Body of pancreas (tissue), 4 donors: ENCODE measurements at regions not wholly inside any gene's neighbourhood (a gene's known extent, or its start where the extent isn't known, plus 50 kb on each side); places are given as distances from the start of the nearest gene placed in this dataset.
A peak's percentile ranks its signal among the peaks of the same experiment; 100 is the strongest.

Experiments used
- ATAC-seq: fragments of 150-250 bp; one replicate; pipeline ENCODE4 v1.9.1; 2016
- DNase-seq, 4 donors: peaks; one replicate each; pipeline ENCODE4 v3.0.0-alpha.2; 2019
- H3K27ac ChIP-seq, 4 donors: fragments of 200-600 bp; sonication (generic); 1 replicate in 3 of 4; 2 replicates in 1 of 4; pipeline versions ENCODE4 v1.5.1 to v1.6.1; 2016 to 2019; ENCODE audit warnings: mild to moderate bottlenecking in 1 of 4, mixed read lengths in 1 of 4, moderate library complexity in 1 of 4
- H3K27me3 ChIP-seq, 2 donors: fragments of 200-600 bp; sonication (generic); one replicate each; pipeline ENCODE4 v1.6.0; 2016; ENCODE audit warnings: mild to moderate bottlenecking in 1 of 2
- H3K36me3 ChIP-seq, 2 donors: fragments of 200-600 bp; sonication (generic); replicated peaks in 1 of 2; 2 replicates each; pipeline ENCODE4 v1.5.1; 2016; ENCODE audit warnings: low read depth in 2 of 2; ENCODE audit not compliant: insufficient read depth in 1 of 2
- H3K4me1 ChIP-seq: fragments of 200-600 bp; sonication (generic); one replicate; pipeline ENCODE4 v1.6.0; 2016
- H3K4me3 ChIP-seq, 2 donors: fragments of 200-600 bp; sonication (generic); 1 replicate in 1 of 2; 2 replicates in 1 of 2; pipeline ENCODE4 v1.5.1; 2016 to 2019
- H3K9me3 ChIP-seq, 3 donors: fragments of 200-600 bp; sonication (generic); 1 replicate in 2 of 3; 2 replicates in 1 of 3; pipeline ENCODE4 v1.5.1; 2016
- POLR2A ChIP-seq, 3 donors: fragments of 450-650 bp; IDR thresholded peaks; one replicate each; pipeline ENCODE4 v1.6.1; 2016; ENCODE audit warnings: antibody characterized with exemption in 3 of 3, mild to moderate bottlenecking in 2 of 3
- WGBS, 2 donors: methylation state at CpG; one replicate each; pipeline ENCODE4 v1.1.5; 2017; 5-methylcytosine and 5-hydroxymethylcytosine counted together
- intact Hi-C: fragments of 100-400 bp; cut with DNase I; formaldehyde crosslinking; loops from one replicate; pipeline ENCODE4 v1.15.1; 2023
- TF ChIP-seq, protein P1 (sequence below), 7 experiments: fragments of 450-650 bp in 4 of 7; fragments of 200-600 bp in 3 of 7; sonication (generic) in 3 of 7; IDR thresholded peaks; one replicate each; pipeline ENCODE4 v1.5.1; 2016 to 2019; ENCODE audit warnings: antibody characterized with exemption in 7 of 7

DNA sequence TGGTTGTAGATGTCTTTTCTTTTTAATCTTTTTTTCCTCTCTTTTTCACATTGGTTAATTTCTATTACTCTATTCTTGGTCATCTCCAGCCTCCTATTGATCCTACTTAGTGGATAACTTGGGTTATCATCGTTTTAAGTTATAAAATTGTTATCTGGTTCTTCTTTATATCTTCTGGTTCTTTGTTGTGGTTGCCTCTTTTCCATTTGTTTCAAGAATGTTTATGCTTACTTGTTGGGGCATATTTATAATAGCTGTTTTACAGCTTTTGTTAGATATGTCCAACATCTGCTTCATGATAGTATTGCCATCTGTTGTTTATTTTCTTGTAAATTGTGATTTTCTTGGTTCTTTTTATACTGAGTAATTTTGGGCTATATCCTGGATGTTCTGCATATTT lies 1429.6 kb downstream of the TBC1D22A start:
- ATAC-seq: no peak
- no peaks in the 10 kb centered on the region for H3K9me3 ChIP-seq
- DNase-seq: no peak
- TF ChIP-seq, protein P1, sequence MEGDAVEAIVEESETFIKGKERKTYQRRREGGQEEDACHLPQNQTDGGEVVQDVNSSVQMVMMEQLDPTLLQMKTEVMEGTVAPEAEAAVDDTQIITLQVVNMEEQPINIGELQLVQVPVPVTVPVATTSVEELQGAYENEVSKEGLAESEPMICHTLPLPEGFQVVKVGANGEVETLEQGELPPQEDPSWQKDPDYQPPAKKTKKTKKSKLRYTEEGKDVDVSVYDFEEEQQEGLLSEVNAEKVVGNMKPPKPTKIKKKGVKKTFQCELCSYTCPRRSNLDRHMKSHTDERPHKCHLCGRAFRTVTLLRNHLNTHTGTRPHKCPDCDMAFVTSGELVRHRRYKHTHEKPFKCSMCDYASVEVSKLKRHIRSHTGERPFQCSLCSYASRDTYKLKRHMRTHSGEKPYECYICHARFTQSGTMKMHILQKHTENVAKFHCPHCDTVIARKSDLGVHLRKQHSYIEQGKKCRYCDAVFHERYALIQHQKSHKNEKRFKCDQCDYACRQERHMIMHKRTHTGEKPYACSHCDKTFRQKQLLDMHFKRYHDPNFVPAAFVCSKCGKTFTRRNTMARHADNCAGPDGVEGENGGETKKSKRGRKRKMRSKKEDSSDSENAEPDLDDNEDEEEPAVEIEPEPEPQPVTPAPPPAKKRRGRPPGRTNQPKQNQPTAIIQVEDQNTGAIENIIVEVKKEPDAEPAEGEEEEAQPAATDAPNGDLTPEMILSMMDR (IDR thresholded peaks at IDR 0.05): no peak
- TF ChIP-seq POLR2A (IDR thresholded peaks at IDR 0.05): no peak
- no peaks in the 10 kb centered on the region for H3K36me3 ChIP-seq
- H3K27ac ChIP-seq: no peak overlapping the region
- 23 to 25% methylated on average over 1 of the region's 1 CpG for WGBS, 2 donors
- H3K27me3 ChIP-seq: no peaks in the 10 kb centered on the region
- H3K4me3 ChIP-seq: no peak overlapping the region
- intact Hi-C loops: no loop called here
- no peaks in the 10 kb centered on the region for H3K4me1 ChIP-seq

DNA sequence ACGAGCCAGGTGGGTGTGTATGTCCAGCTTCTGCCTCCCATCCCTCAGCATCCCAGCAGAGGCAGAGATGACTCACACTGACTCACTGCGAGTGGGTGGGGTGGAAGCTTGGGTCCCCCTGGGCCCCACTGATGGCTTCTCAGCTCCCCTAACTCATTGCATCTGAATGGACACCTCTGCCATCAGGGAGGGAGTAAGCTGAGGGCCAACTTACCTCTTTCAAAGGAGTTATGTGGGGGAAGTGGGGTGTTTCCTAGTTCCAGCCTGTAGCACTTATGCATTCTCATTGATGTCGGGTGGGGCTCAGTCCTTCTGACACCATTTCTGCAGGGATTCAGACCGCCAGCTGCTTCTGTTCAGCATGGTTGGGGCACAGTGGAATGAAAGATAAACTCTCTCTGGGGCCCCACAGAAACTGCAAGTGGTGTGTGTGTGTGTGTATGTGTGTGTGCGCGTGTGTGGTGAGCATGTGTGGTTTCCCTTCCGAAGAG lies 1425.8 kb downstream of the TBC1D22A start:
- Histone ChIP-seq H3K27me3 (no peaks in the 10 kb centered on the region), H3K9me3 (no peaks in the 10 kb centered on the region), H3K27ac (no peak overlapping the region), H3K4me3 (no peak overlapping the region), H3K36me3 (no peaks in the 10 kb centered on the region), H3K4me1 (no peaks in the 10 kb centered on the region)
- intact Hi-C loops: no loop called here
- TF ChIP-seq, protein P1 (IDR thresholded peaks at IDR 0.05): no peak
- TF ChIP-seq POLR2A (IDR thresholded peaks at IDR 0.05): no peak
- ATAC-seq (no peak), DNase-seq (no peak)
- WGBS, 2 donors: 73 to 76% methylated on average over 4 to 7 of the region's 7 CpGs

DNA sequence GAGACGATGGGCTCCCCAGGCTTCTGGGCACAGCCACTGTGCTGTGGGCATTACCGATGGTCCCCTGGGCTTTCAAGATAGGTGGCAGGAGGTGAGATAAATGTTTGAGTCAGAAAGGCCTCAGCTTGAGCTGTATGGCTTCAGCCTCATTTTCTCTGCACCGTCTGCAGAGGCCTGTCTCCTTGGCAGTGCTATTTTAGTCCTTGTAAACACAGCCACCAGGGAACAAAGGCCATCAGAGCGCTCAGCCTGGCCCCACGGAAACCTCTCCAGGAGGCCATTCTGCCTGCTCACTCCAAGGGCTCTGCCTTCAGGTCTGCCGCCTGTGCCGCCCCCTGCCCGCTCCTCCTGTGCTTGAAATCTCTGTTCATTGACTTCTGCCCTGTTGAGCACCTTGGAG lies 1424.9 kb downstream of the TBC1D22A start:
- DNase-seq (peak in 1 of 4 donors; percentile 18), ATAC-seq (no peak)

DNA sequence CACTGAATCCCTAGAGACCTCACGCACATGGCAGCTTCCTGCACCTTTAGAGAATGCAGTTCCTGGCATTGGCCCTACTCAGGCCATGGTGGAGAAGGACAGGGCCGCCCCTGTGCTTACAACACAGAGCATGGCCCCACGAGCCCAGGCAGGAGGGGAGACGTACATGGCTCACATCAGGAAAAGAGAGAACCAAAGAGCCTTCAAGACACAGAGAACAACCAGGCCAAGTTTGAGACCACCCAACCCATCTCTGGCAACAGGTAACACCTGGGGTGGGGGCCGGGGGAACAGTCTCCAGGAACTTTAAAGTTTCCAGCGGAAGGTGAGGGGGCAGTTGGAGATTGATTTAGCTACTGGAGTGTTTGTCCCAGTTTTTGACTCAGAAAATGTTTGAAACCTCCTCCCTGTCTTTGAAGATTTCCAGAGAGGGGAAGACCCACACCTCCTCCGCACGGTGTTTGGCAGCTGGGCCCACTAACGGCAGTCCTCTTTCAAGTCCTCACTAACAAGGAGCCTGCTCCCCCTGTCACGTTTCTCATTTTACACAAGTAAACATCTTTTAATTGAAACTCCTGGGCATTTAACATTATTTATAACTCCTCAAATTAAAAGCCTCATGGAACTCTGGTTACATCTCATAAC lies 1423.8 kb downstream of the TBC1D22A start:
- Histone ChIP-seq H3K4me3 (no peak overlapping the region), H3K27ac (no peak overlapping the region), H3K9me3 (no peaks in the 10 kb centered on the region), H3K27me3 (no peaks in the 10 kb centered on the region), H3K4me1 (no peaks in the 10 kb centered on the region), H3K36me3 (no peaks in the 10 kb centered on the region)
- 67 to 68% methylated on average over 10 of the region's 10 CpGs for WGBS, 2 donors
- TF ChIP-seq POLR2A (IDR thresholded peaks at IDR 0.05): no peak
- TF ChIP-seq, protein P1 (IDR thresholded peaks at IDR 0.05): no peak
- no peak for DNase-seq
- intact Hi-C loops: no loop called here
- ATAC-seq: no peak

More for the DNA sequence above, 1424.9 kb downstream of the TBC1D22A start:
- H3K4me3 ChIP-seq: no peak overlapping the region
- H3K4me1 ChIP-seq: no peaks in the 10 kb centered on the region
- no peak overlapping the region for H3K27ac ChIP-seq
- no peaks in the 10 kb centered on the region for H3K36me3 ChIP-seq
- no peaks in the 10 kb centered on the region for H3K9me3 ChIP-seq
- TF ChIP-seq POLR2A (IDR thresholded peaks at IDR 0.05): no peak
- TF ChIP-seq, protein P1 (IDR thresholded peaks at IDR 0.05): no peak
- WGBS, 2 donors: 37 to 49% methylated on average over 5 to 8 of the region's 8 CpGs
- H3K27me3 ChIP-seq: no peaks in the 10 kb centered on the region
- intact Hi-C loops: no loop called here
